SK-N-MC (cell line): ENCODE measurements at regions not wholly inside any gene's neighbourhood (a gene's known extent, or its start where the extent isn't known, plus 50 kb on each side); places are given as distances from the start of the nearest gene placed in this dataset.

ENCODE experiments used
- DNase-seq: peaks from one replicate; pipeline ENCODE4 v3.0.0-alpha.2; 2011; ENCODE audit warnings: low read depth, low spot score
- H3K27ac ChIP-seq: fragments of 200-600 bp; sonication (generic); 2 replicates; pipeline ENCODE4 v1.5.1; 2016; ENCODE audit warnings: mixed run types
- H3K36me3 ChIP-seq: fragments of 200-600 bp; sonication (generic); 2 replicates; pipeline ENCODE4 v1.6.1; 2017; ENCODE audit warnings: antibody characterized with exemption, low read length, mixed read lengths; ENCODE audit not compliant: insufficient read depth
- H3K4me3 ChIP-seq: fragments of 200-600 bp; sonication (generic); 2 replicates; pipeline ENCODE4 v1.5.1; 2016
- H3K9ac ChIP-seq: fragments of 200-600 bp; sonication (generic); 2 replicates; pipeline ENCODE4 v1.8.0; 2017; ENCODE audit warnings: mixed run types, mixed read lengths; ENCODE audit not compliant: insufficient read length
- H3K9me3 ChIP-seq: fragments of 200-600 bp; sonication (generic); 2 replicates; pipeline ENCODE4 v1.6.1; 2017; ENCODE audit warnings: low read depth, mild to moderate bottlenecking, antibody characterized with exemption, low read length, moderate library complexity, mixed read lengths
- EZH2 ChIP-seq: fragments of 200-600 bp; sonication (generic); IDR thresholded peaks from one replicate; pipeline ENCODE4 v1.6.1; 2017; ENCODE audit warnings: antibody characterized with exemption
- FOXP2 ChIP-seq: optimal IDR thresholded peaks from 2 replicates; pipeline ENCODE3; 2011; ENCODE audit warnings: mild to moderate bottlenecking, moderate library complexity; ENCODE audit not compliant: insufficient read depth; ENCODE audit errors: extremely low read length, control extremely low read depth
- POLR2AphosphoS5 ChIP-seq: IDR thresholded peaks from 2 replicates; pipeline ENCODE4 v1.6.1; 2012; ENCODE audit warnings: mild to moderate bottlenecking, low read depth, low read length, borderline replicate concordance

GRCh38 chr1:70546726-70547125 lies 135.7 kb downstream of the CTH start:
- H3K27ac ChIP-seq, result no peak overlapping the region
- DNase-seq, result no peak
- no peaks in the 10 kb centered on the region for H3K9me3 ChIP-seq
- H3K36me3 ChIP-seq, result no peaks in the 10 kb centered on the region
- TF ChIP-seq POLR2AphosphoS5 (no peak), EZH2 (no peak), FOXP2 (no peak)
- H3K9ac ChIP-seq, result no peak overlapping the region
- no peak overlapping the region for H3K4me3 ChIP-seq

DNA sequence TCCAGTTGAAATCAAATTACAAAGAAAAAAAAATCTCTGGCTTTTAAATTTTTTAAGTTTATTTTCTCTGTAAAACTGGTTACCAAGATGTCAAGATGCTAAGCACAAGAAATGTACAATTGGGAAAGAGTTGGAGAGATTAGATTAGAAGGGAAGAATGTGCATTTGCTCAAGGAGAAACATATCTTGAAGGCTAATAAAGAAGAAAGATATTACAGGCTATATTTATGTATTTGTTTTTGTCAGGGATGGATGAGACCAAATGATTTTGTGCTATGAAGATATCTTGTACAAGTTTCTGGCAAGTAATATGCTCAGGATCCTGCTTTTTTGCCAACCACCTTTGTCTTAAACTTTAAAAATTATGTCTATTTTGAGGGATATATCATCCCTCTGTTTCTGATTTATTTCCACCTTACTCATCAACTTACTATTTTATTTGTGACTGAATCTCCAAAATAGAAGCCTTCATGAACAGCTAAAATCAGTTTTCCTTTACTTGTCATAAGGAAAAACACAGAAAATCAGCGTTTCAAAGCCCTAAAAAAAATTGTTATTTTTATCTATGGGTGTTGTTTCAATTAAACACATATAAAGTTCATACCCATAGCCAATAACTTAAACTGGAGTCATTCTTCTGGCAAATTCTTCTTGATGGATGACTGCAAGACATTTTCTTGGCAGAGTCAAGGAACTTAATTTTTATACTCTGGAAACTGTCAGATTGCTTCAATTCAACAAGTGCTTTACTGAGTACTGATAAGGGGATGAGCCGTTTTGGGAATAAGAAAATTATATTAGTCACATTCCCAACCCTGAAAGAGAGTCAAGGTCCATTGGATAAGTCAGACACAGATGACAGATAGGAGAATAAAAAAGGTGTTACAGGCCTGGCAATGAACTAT lies 141.8 kb downstream of the CTH start:
- H3K9me3 ChIP-seq, result no peaks in the 10 kb centered on the region
- TF ChIP-seq FOXP2 (no peak), EZH2 (no peak), POLR2AphosphoS5 (no peak)
- no peak overlapping the region for H3K9ac ChIP-seq
- H3K27ac ChIP-seq, result no peak overlapping the region
- no peak overlapping the region for H3K4me3 ChIP-seq
- DNase-seq, result no peak
- no peaks in the 10 kb centered on the region for H3K36me3 ChIP-seq

DNA sequence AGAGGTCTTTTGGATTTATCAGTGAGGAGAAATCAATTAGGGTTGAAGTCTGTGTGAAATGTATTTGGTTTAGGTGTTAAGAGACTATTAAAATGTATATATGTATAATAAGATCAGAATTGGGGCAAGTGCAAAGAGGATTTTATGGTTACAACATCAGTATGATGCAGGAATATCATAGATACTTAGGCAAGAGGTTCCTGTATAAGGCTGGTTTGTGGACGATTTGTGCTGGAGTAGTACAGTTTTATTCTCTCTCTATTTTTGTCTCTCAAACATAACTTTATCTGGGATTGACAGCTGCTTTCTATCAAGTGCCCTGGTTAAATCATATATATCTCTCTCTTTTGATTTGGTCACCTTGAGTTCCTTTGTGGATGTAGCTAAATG lies 142.5 kb downstream of the CTH start:
- Histone ChIP-seq H3K36me3 (no peaks in the 10 kb centered on the region), H3K9me3 (no peaks in the 10 kb centered on the region), H3K4me3 (no peak overlapping the region), H3K27ac (no peak overlapping the region), H3K9ac (no peak overlapping the region)
- no peak for DNase-seq
- TF ChIP-seq POLR2AphosphoS5, result no peak
- TF ChIP-seq EZH2, result no peak

DNA sequence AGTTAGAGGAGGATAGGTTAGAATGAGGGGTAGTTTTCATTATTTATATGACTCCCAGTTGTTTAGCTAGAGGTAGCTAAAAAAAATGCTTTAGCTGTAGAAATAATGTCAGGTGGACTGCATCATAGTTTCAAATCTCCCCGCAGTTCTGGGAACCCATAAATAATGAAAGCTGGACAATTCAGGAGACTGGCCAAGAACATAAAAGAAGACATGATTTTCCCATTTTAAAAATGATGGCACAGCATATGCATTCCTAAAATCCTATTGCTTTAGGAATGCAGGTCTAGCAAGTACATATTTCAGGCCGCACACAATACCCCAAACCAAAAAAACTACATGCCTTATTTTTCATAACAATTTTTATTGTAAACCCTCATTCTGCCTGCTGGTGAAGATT lies 143.3 kb downstream of the CTH start:
- no peak overlapping the region for H3K4me3 ChIP-seq
- TF ChIP-seq FOXP2 (no peak), EZH2 (no peak), POLR2AphosphoS5 (no peak)
- DNase-seq, result no peak
- no peak overlapping the region for H3K9ac ChIP-seq
- H3K27ac ChIP-seq, result no peak overlapping the region
- no peaks in the 10 kb centered on the region for H3K36me3 ChIP-seq
- no peaks in the 10 kb centered on the region for H3K9me3 ChIP-seq

- Histone ChIP-seq H3K4me3 (no peak overlapping the region), H3K9me3 (no peaks in the 10 kb centered on the region), H3K9ac (no peak overlapping the region), H3K36me3 (no peaks in the 10 kb centered on the region), H3K27ac (no peak overlapping the region)
- DNase-seq, result no peak
- TF ChIP-seq FOXP2, result no peak
- no peak for TF ChIP-seq EZH2
- no peak for TF ChIP-seq POLR2AphosphoS5
Measured at GRCh38 chr1:70556541-70556940, 145.5 kb downstream of the CTH start.

- no peak overlapping the region for H3K27ac ChIP-seq
- DNase-seq, result no peak
- no peak overlapping the region for H3K4me3 ChIP-seq
- H3K36me3 ChIP-seq, result no peaks in the 10 kb centered on the region
- no peaks in the 10 kb centered on the region for H3K9me3 ChIP-seq
- TF ChIP-seq POLR2AphosphoS5 (no peak), FOXP2 (no peak), EZH2 (no peak)
- H3K9ac ChIP-seq, result no peak overlapping the region
Measured at GRCh38 chr1:70567167-70567566, 156.1 kb downstream of the CTH start.

DNA sequence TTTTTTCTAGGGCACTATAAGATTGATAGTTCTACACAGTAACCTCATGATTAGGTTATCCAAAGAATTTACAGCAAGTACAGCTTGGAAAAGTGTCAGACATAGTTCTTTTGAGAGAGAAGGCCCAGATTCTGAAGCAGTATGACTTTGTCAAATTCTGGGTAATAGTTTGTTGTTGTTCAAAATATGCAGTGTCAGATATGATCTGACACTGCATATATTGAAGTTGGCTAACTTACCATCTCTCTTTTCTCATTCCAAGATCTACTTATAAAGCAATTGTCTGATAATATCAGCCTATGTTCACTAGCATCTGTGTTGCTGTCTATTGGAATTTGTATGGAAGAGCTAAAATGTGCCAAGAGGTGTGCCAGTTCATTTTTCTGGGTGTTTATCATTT lies 160.1 kb downstream of the CTH start:
- H3K27ac ChIP-seq, result no peak overlapping the region
- H3K4me3 ChIP-seq, result no peak overlapping the region
- H3K36me3 ChIP-seq, result no peaks in the 10 kb centered on the region
- DNase-seq, result no peak
- TF ChIP-seq EZH2, result no peak
- TF ChIP-seq POLR2AphosphoS5, result no peak
- no peak for TF ChIP-seq FOXP2
- H3K9ac ChIP-seq, result no peak overlapping the region
- no peaks in the 10 kb centered on the region for H3K9me3 ChIP-seq

GRCh38 chr1:70573317-70573843 lies 162.3 kb downstream of the CTH start:
- DNase-seq, result no peak

More at GRCh38 chr1:70573317-70573843, 162.3 kb downstream of the CTH start:
- TF ChIP-seq FOXP2 (no peak), POLR2AphosphoS5 (no peak), EZH2 (no peak)
- no peak overlapping the region for H3K27ac ChIP-seq
- H3K9me3 ChIP-seq, result no peaks in the 10 kb centered on the region
- no peak overlapping the region for H3K4me3 ChIP-seq
- no peaks in the 10 kb centered on the region for H3K36me3 ChIP-seq
- no peak overlapping the region for H3K9ac ChIP-seq
